GM12878 (cell line): ENCODE measurements at regions not wholly inside any gene's neighbourhood (a gene's known extent, or its start where the extent isn't known, plus 50 kb on each side); places are given as distances from the start of the nearest gene placed in this dataset.
A peak's percentile ranks its signal among the peaks of the same experiment; 100 is the strongest.

Source experiments
- ATAC-seq: fragments of 200-7000 bp; cut with Tn5 transposase; 3 replicates; pipeline ENCODE4 v1.9.1; 2020; ENCODE audit warnings: mild to moderate bottlenecking, moderate library complexity
- BruUV-seq: library from RNA; stranded (reverse); fragments of 400-500 nt; replicated peaks from 2 replicates; lab custom pipeline; 2021; lab: Mats Ljungman, UMichigan
- CTCF ChIA-PET: fragments of 300-600 bp; sonication (Branson Sonifier 250); formaldehyde crosslinking; extraction: SDS; loops from one replicate; lab custom pipeline; 2021; ENCODE audit warnings: inconsistent platforms; lab: Yijun Ruan, JAX
- POLR2A ChIA-PET: fragments of 350-600 bp; formaldehyde crosslinking; extraction: SDS; loops from one replicate; lab custom pipeline; 2021; ENCODE audit warnings: inconsistent platforms; lab: Charles Lee
- RAD21 ChIA-PET: fragments of 300-600 bp; sonication (Branson Sonifier 250); formaldehyde crosslinking; loops from one replicate; lab custom pipeline; 2023; ENCODE audit warnings: antibody characterized with exemption; ENCODE audit not compliant: unreplicated experiment; lab: Charles Lee
- SMC1A ChIA-PET: fragments of 300-600 bp; sonication (Branson Sonifier 250); formaldehyde crosslinking; loops from one replicate; lab custom pipeline; 2023; ENCODE audit not compliant: unreplicated experiment, uncharacterized antibody; lab: Charles Lee
- DNase-seq: peaks from one replicate; pipeline ENCODE4 v3.0.0-alpha.2; 2011; ENCODE audit warnings: low read depth, low spot score
- FAIRE-seq: peaks from 3 replicates; lab custom pipeline; 2011; peaks lifted over from hg19 to GRCh38; lab: Jason Lieb, UNC
- H2AFZ ChIP-seq: 2 replicates; pipeline ENCODE4 v1.6.0; 2011; ENCODE audit warnings: low read depth, low read length, control low read depth; ENCODE audit not compliant: control insufficient read depth
- H3K27ac ChIP-seq: 2 replicates; pipeline ENCODE4 v1.5.1; 2011; ENCODE audit warnings: control low read depth; ENCODE audit not compliant: control insufficient read depth, insufficient read depth
- H3K27me3 ChIP-seq, 2 experiments: replicated peaks in 1 of 2; 2 replicates each; pipeline versions ENCODE4 v1.6.0 to v1.6.1; 2011; ENCODE audit warnings: low read length in 1 of 2; ENCODE audit not compliant: control insufficient read depth in 2 of 2, insufficient read depth in 2 of 2
- H3K36me3 ChIP-seq, 2 experiments: 2 replicates each; pipeline ENCODE4 v1.5.1; 2011; ENCODE audit warnings: low read length in 1 of 2; ENCODE audit not compliant: control insufficient read depth in 2 of 2, insufficient read depth in 2 of 2
- H3K4me1 ChIP-seq: 2 replicates; pipeline ENCODE4 v1.6.1; 2011; ENCODE audit warnings: mild to moderate bottlenecking, low read length, moderate library complexity, mixed read lengths; ENCODE audit not compliant: control insufficient read depth, insufficient read depth
- H3K4me2 ChIP-seq: 2 replicates; pipeline ENCODE4 v1.6.0; 2011; ENCODE audit warnings: control low read depth; ENCODE audit not compliant: control insufficient read depth, insufficient read depth
- H3K4me3 ChIP-seq: fragments of 200-600 bp; sonication (generic); 2 replicates; pipeline ENCODE4 v1.5.1; 2016
- H3K79me2 ChIP-seq: 2 replicates; pipeline ENCODE4 v1.6.0; 2011; ENCODE audit warnings: low read length; ENCODE audit not compliant: control insufficient read depth, insufficient read depth
- H3K9ac ChIP-seq: 2 replicates; pipeline ENCODE4 v1.8.0; 2011; ENCODE audit warnings: low read length, control low read depth, mixed read lengths; ENCODE audit not compliant: control insufficient read depth, insufficient read depth
- H3K9me3 ChIP-seq: replicated peaks from 3 replicates; pipeline ENCODE4 v1.5.1; 2011; ENCODE audit warnings: mild to moderate bottlenecking, low read length; ENCODE audit not compliant: control insufficient read depth, insufficient read depth
- H4K20me1 ChIP-seq: 2 replicates; pipeline ENCODE4 v1.6.0; 2011; ENCODE audit not compliant: control insufficient read depth, insufficient read depth
- BCL11A ChIP-seq: IDR thresholded peaks from 2 replicates; pipeline ENCODE4 v1.6.1; 2011; ENCODE audit warnings: low read depth, low read length
- CREB1 ChIP-seq: IDR thresholded peaks from 2 replicates; pipeline ENCODE4 v1.6.1; 2012; ENCODE audit warnings: low read depth, mild to moderate bottlenecking, inconsistent platforms
- EGR1 ChIP-seq, 2 experiments: IDR thresholded peaks; 1 replicate in 1 of 2; 2 replicates in 1 of 2; pipeline ENCODE4 v1.6.1; 2011 to 2012; ENCODE audit warnings: low read depth in 2 of 2, low read length in 2 of 2, borderline replicate concordance in 1 of 2, mild to moderate bottlenecking in 1 of 2, moderate library complexity in 1 of 2
- EP300 ChIP-seq, 2 experiments: fragments of 150-350 bp in 1 of 2; IDR thresholded peaks; 2 replicates each; pipeline ENCODE4 v1.6.1; 2011 to 2012; ENCODE audit warnings: low read depth in 2 of 2, low read length in 2 of 2, borderline replicate concordance in 1 of 2, improper control_type of control experiment in 1 of 2, inconsistent platforms in 1 of 2; ENCODE audit not compliant: control insufficient read depth in 1 of 2
- GABPA ChIP-seq: IDR thresholded peaks from 2 replicates; pipeline ENCODE4 v1.6.1; 2014; ENCODE audit warnings: antibody characterized with exemption, low read depth, mild to moderate bottlenecking, inconsistent platforms
- NKRF ChIP-seq: fragments of 450-650 bp; conservative IDR thresholded peaks from 2 replicates; pipeline ENCODE4 v1.6.1; 2017; ENCODE audit warnings: mild to moderate bottlenecking, moderate library complexity
- NR2C1 ChIP-seq: fragments of 450-650 bp; IDR thresholded peaks from 2 replicates; pipeline ENCODE4 v1.6.1; 2017; ENCODE audit warnings: antibody characterized with exemption, mild to moderate bottlenecking, moderate library complexity
- SMAD5 ChIP-seq: IDR thresholded peaks from 2 replicates; pipeline ENCODE4 v1.6.1; 2016; ENCODE audit warnings: antibody characterized with exemption, low read depth
- SP1 ChIP-seq: IDR thresholded peaks from one replicate; pipeline ENCODE4 v1.6.1; 2011; ENCODE audit warnings: low read depth, low read length
- SPI1 ChIP-seq: IDR thresholded peaks from 2 replicates; pipeline ENCODE4 v1.6.1; 2011; ENCODE audit warnings: low read depth, mild to moderate bottlenecking, low read length, moderate library complexity, borderline replicate concordance; ENCODE audit not compliant: insufficient read depth
- SREBF2 ChIP-seq: IDR thresholded peaks from 2 replicates; pipeline ENCODE4 v1.6.1; 2012; ENCODE audit warnings: mild to moderate bottlenecking, low read length
- SUPT20H ChIP-seq: IDR thresholded peaks from 2 replicates; pipeline ENCODE4 v1.6.1; 2011; ENCODE audit warnings: low read depth, mild to moderate bottlenecking, low read length, moderate library complexity, borderline replicate concordance; ENCODE audit not compliant: control insufficient read depth
- TAF1 ChIP-seq: IDR thresholded peaks from 2 replicates; pipeline ENCODE4 v1.6.1; 2011; ENCODE audit warnings: mild to moderate bottlenecking, low read depth, low read length, borderline replicate concordance
- YBX1 ChIP-seq: fragments of 450-650 bp; IDR thresholded peaks from 2 replicates; pipeline ENCODE4 v1.6.1; 2016; ENCODE audit warnings: antibody characterized with exemption
- YY1 ChIP-seq: IDR thresholded peaks from 2 replicates; pipeline ENCODE4 v1.6.1; 2011; ENCODE audit warnings: low read depth, mild to moderate bottlenecking, low read length
- WGBS: methylation state at CpG from one replicate; pipeline ENCODE4 v1.1.6; 2016; ENCODE audit warnings: low lambda C conversion rate; ENCODE audit not compliant: insufficient replicate concordance, insufficient coverage; ENCODE audit errors: missing lambda C conversion rate; 5-methylcytosine and 5-hydroxymethylcytosine counted together
- in situ Hi-C: fragments of 300-500 bp; cut with MboI; formaldehyde crosslinking; loops from 9 replicates; pipeline ENCODE4 v1.14.3; 2018; ENCODE audit warnings: mixed read lengths
- intact Hi-C: fragments of 100-400 bp; cut with micrococcal nuclease; formaldehyde crosslinking; loops from one replicate; pipeline ENCODE4 v1.14.2; 2022; ENCODE audit not compliant: unreplicated experiment

GRCh38 chr18:26642440-26643348, 94.3 kb upstream of the KCTD1 start:
- intact Hi-C loops (no loop called here), in situ Hi-C loops (no loop called here)
- FAIRE-seq (no peak), ATAC-seq (no peak), DNase-seq (no peak)
- SMC1A ChIA-PET: no interaction called here
- BruUV-seq: no TSS peak
- H3K9me3 ChIP-seq: no peaks in the 10 kb centered on the region
- H2AFZ ChIP-seq: no peak overlapping the region
- TF ChIP-seq CREB1 (no peak), SPI1 (peak; percentile 5; the same call in 1 of the 2 replicates), EGR1 (IDR thresholded peaks at IDR 0.05; ENCODE audit: borderline replicate concordance in 1 of 2, low read depth in 2 of 2, low read length in 2 of 2) (0 out of 3 replicates have a peak, but pooled peaks of 1 of the 2 experiments have one; percentile 21)
- no peaks in the 10 kb centered on the region for H3K79me2 ChIP-seq
- H3K4me3 ChIP-seq: no peak overlapping the region
- H4K20me1 ChIP-seq: no peaks in the 10 kb centered on the region
- no peak overlapping the region for H3K27ac ChIP-seq
- RAD21 ChIA-PET: no interaction called here
- CTCF ChIA-PET: interaction anchor here (0.6 kb wide), 1 partner anchor 1325 kb away, joined by 3 read pairs; no protein-coding TSS in a partner anchor
- peaks cover 4% of the 10 kb centered on the region for H3K4me1 ChIP-seq
- peaks cover 0 to 1% of the 10 kb centered on the region in 2 experiments; a peak in 2 of 4 replicates for H3K27me3 ChIP-seq
- H3K9ac ChIP-seq: no peak overlapping the region
- H3K36me3 ChIP-seq: no peaks in the 10 kb centered on the region
- POLR2A ChIA-PET: no interaction called here
- 47% methylated on average over 14 of the region's 14 CpGs for WGBS
- no peak overlapping the region for H3K4me2 ChIP-seq

- no peaks in the 10 kb centered on the region for H3K79me2 ChIP-seq
- 63% methylated on average over 4 of the region's 5 CpGs for WGBS
- no peak for ATAC-seq
- CTCF ChIA-PET: no interaction called here
- no peak overlapping the region for H3K27ac ChIP-seq
- no peak overlapping the region for H3K4me3 ChIP-seq
- no peak overlapping the region for H3K4me2 ChIP-seq
- RAD21 ChIA-PET: no interaction called here
- FAIRE-seq: no peak
- BruUV-seq: no TSS peak
- intact Hi-C loops (no loop called here), in situ Hi-C loops (no loop called here)
- SMC1A ChIA-PET: no interaction called here
- no peak for DNase-seq
- H3K27me3 ChIP-seq: peaks cover 0 to 1% of the 10 kb centered on the region in 2 experiments; a peak in 2 of 4 replicates
- no peaks in the 10 kb centered on the region for H4K20me1 ChIP-seq
- H3K4me1 ChIP-seq: no peaks in the 10 kb centered on the region
- no peaks in the 10 kb centered on the region for H3K36me3 ChIP-seq
- no peak overlapping the region for H3K9ac ChIP-seq
- no peak overlapping the region for H2AFZ ChIP-seq
- no peaks in the 10 kb centered on the region for H3K9me3 ChIP-seq
- POLR2A ChIA-PET: no interaction called here
- TF ChIP-seq SMAD5 (no peak), NKRF (no peak), NR2C1 (no peak), EP300 (IDR thresholded peaks at IDR 0.05; ENCODE audit: borderline replicate concordance in 1 of 2, control insufficient read depth in 1 of 2, low read depth in 2 of 2, low read length in 2 of 2) (no peak), EGR1 (IDR thresholded peaks at IDR 0.05; ENCODE audit: borderline replicate concordance in 1 of 2, low read depth in 2 of 2, low read length in 2 of 2) (no peak), BCL11A (no peak), GABPA (no peak), YY1 (no peak), SP1 (no peak), YBX1 (no peak), SUPT20H (no peak), SREBF2 (no peak), TAF1 (no peak)
Observed at GRCh38 chr18:26640541-26640940, 92.2 kb upstream of the KCTD1 start.
